ENCODE measurements at regions not wholly inside any gene's neighbourhood (a gene's known extent, or its start where the extent isn't known, plus 50 kb on each side); places are given as distances from the start of the nearest gene placed in this dataset.

DNA sequence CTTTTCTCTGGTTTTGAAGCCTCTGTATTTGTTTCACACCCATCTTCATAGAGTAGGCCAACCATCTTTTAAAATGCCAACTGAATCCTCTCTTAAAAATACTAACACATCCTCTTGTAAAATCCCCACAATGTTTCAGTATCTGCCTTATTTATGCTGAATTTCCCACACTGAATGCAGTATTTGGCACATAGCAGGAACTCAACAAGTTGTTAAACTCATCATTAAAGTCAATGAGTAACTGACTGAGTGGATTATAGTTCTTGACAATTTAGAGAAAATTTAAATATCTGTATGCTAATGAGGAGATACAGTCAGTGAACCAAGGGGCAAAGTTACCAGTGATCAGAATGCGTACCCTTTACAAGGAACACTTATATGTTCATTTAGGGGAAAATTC is 505.5 kb upstream of the PCDH9 start:
- no peak for TF ChIP-seq EZH2 (IDR thresholded peaks at IDR 0.05)
- TF ChIP-seq EZH2phosphoT487 (IDR thresholded peaks at IDR 0.05), result no peak
- TF ChIP-seq, protein P1, sequence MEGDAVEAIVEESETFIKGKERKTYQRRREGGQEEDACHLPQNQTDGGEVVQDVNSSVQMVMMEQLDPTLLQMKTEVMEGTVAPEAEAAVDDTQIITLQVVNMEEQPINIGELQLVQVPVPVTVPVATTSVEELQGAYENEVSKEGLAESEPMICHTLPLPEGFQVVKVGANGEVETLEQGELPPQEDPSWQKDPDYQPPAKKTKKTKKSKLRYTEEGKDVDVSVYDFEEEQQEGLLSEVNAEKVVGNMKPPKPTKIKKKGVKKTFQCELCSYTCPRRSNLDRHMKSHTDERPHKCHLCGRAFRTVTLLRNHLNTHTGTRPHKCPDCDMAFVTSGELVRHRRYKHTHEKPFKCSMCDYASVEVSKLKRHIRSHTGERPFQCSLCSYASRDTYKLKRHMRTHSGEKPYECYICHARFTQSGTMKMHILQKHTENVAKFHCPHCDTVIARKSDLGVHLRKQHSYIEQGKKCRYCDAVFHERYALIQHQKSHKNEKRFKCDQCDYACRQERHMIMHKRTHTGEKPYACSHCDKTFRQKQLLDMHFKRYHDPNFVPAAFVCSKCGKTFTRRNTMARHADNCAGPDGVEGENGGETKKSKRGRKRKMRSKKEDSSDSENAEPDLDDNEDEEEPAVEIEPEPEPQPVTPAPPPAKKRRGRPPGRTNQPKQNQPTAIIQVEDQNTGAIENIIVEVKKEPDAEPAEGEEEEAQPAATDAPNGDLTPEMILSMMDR (IDR thresholded peaks at IDR 0.05), result no peak
- Histone ChIP-seq H3K27me3 (no peaks in the 10 kb centered on the region), H3F3A (ENCODE audit: low read depth) (peaks cover 29% of the 10 kb centered on the region), H3K4me2 (no peak overlapping the region), H3K27ac (no peak overlapping the region), H3K9me3 (ENCODE audit: low read depth) (no peaks in the 10 kb centered on the region), H3K36me3 (no peaks in the 10 kb centered on the region), H3K79me2 (ENCODE audit: low read depth) (no peaks in the 10 kb centered on the region), H3K4me3 (no peak overlapping the region), H3K4me1 (peaks cover 26% of the 10 kb centered on the region), H4K20me1 (ENCODE audit: low read depth) (no peaks in the 10 kb centered on the region), H2AFZ (replicated peaks) (peak overlapping the region; percentile 64), H3K9ac (no peak overlapping the region)
- H3K36me3 Mint-ChIP-seq, result peaks cover 9% of the 10 kb centered on the region
- peak overlapping the region; percentile 16 for H3K27ac Mint-ChIP-seq
- H3K4me1 Mint-ChIP-seq, result peaks cover 25% of the 10 kb centered on the region
- peaks cover 3% of the 10 kb centered on the region for H3K9me3 Mint-ChIP-seq
- no peak for DNase-seq (ENCODE audit: low spot score)
- no peak overlapping the region for H3K4me3 Mint-ChIP-seq
- peaks cover 2% of the 10 kb centered on the region for H3K27me3 Mint-ChIP-seq (ENCODE audit: insufficient read depth, low read depth)

DNA sequence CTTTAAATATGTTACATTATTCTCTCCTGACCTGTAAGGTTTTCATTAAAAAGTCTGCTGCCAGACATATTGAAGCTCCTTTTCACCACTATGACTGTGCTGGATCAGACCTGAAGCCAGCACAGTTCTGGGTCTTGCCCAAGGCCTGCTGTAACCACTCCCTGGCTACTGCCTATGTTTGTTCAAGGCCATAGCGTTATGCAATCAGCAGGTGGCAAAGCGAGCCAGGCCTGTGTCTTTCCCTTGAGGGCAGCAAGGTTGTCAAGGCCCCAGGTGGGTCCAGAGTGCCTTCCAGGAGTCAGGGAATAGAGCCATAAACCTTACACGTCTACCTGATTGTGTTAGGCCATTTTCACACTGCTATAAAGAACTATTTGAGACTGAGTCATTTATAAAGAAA is 496.8 kb upstream of the PCDH9 start:
- H3K27me3 ChIP-seq, result no peaks in the 10 kb centered on the region
- no peaks in the 10 kb centered on the region for H3K4me1 ChIP-seq
- H3K4me3 ChIP-seq, result no peak overlapping the region
- Mint-ChIP-seq H3K9me3 (peaks cover 32% of the 10 kb centered on the region), H3K27me3 (ENCODE audit: insufficient read depth, low read depth) (no peaks in the 10 kb centered on the region), H3K4me1 (peaks cover under 1% of the 10 kb centered on the region), H3K36me3 (no peaks in the 10 kb centered on the region), H3K27ac (no peak overlapping the region), H3K4me3 (no peak overlapping the region)
- no peak overlapping the region for H2AFZ ChIP-seq (replicated peaks)
- TF ChIP-seq EZH2phosphoT487 (IDR thresholded peaks at IDR 0.05), result no peak
- no peak for TF ChIP-seq EZH2 (IDR thresholded peaks at IDR 0.05)
- TF ChIP-seq, protein P1 (IDR thresholded peaks at IDR 0.05), result no peak
- H4K20me1 ChIP-seq (ENCODE audit: low read depth), result no peaks in the 10 kb centered on the region
- no peak overlapping the region for H3K9ac ChIP-seq
- H3K79me2 ChIP-seq (ENCODE audit: low read depth), result no peaks in the 10 kb centered on the region
- H3K9me3 ChIP-seq (ENCODE audit: low read depth), result peaks cover 9% of the 10 kb centered on the region
- peaks cover 3% of the 10 kb centered on the region for H3K36me3 ChIP-seq
- no peak overlapping the region for H3K27ac ChIP-seq
- no peak overlapping the region for H3K4me2 ChIP-seq
- no peaks in the 10 kb centered on the region for H3F3A ChIP-seq (ENCODE audit: low read depth)
- no peak for DNase-seq (ENCODE audit: low spot score)

DNA sequence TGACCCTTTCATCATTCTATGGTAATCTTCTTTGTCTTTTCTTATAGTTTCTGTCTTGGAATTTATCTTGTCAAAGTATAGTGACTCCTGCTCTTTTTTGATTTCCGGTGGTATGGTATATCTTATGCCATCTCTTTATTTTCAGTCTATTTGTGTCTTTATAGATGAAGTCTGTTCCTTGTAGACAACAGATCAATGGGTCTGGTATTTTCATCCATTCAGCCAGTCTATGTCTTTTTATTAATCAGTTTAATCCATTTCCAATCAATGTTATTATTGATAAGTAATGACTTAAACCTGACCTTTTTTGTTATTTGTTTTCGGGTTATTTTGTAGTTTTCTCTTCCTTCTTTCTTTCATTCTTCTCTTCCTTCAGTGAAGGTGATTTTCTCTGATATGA is 495.9 kb upstream of the PCDH9 start:
- Histone ChIP-seq H4K20me1 (ENCODE audit: low read depth) (no peaks in the 10 kb centered on the region), H3K79me2 (ENCODE audit: low read depth) (no peaks in the 10 kb centered on the region), H3K4me2 (no peak overlapping the region), H3K4me1 (no peaks in the 10 kb centered on the region), H3K9ac (no peak overlapping the region), H3F3A (ENCODE audit: low read depth) (no peaks in the 10 kb centered on the region), H3K9me3 (ENCODE audit: low read depth) (peaks cover 9% of the 10 kb centered on the region), H3K4me3 (no peak overlapping the region), H3K27ac (no peak overlapping the region), H3K36me3 (peaks cover 3% of the 10 kb centered on the region), H2AFZ (replicated peaks) (no peak overlapping the region), H3K27me3 (no peaks in the 10 kb centered on the region)
- DNase-seq (ENCODE audit: low spot score), result no peak
- H3K27me3 Mint-ChIP-seq (ENCODE audit: insufficient read depth, low read depth), result no peaks in the 10 kb centered on the region
- H3K9me3 Mint-ChIP-seq, result peaks cover 31% of the 10 kb centered on the region
- no peak overlapping the region for H3K27ac Mint-ChIP-seq
- no peak overlapping the region for H3K4me3 Mint-ChIP-seq
- no peaks in the 10 kb centered on the region for H3K36me3 Mint-ChIP-seq
- TF ChIP-seq EZH2 (IDR thresholded peaks at IDR 0.05) (no peak), EZH2phosphoT487 (IDR thresholded peaks at IDR 0.05) (no peak)
- TF ChIP-seq, protein P1 (IDR thresholded peaks at IDR 0.05), result no peak
- H3K4me1 Mint-ChIP-seq, result no peaks in the 10 kb centered on the region

All from neural progenitor cell (in vitro differentiated cells).